Stimulated activated CD4-positive, alpha-beta T cell treated with anti-CD3 and anti-CD28 coated beads, Interleukin-12 subunit alpha, Interleukin-12 subunit beta, amount 100 ng/mL, for 24 hours (primary cell): ENCODE measurements at regions not wholly inside any gene's neighbourhood (a gene's known extent, or its start where the extent isn't known, plus 50 kb on each side); places are given as distances from the start of the nearest gene placed in this dataset.
"Not testable (repeated sequence)": the region's sequence is repeated elsewhere in the genome, so short reads cannot be mapped to it uniquely, and the experiment has no call there.

Experiments
- DNase-seq, 2 experiments: peaks; one replicate each; pipeline ENCODE4 v3.0.0-alpha.2; 2020; ENCODE audit warnings: low read depth in 2 of 2

DNA sequence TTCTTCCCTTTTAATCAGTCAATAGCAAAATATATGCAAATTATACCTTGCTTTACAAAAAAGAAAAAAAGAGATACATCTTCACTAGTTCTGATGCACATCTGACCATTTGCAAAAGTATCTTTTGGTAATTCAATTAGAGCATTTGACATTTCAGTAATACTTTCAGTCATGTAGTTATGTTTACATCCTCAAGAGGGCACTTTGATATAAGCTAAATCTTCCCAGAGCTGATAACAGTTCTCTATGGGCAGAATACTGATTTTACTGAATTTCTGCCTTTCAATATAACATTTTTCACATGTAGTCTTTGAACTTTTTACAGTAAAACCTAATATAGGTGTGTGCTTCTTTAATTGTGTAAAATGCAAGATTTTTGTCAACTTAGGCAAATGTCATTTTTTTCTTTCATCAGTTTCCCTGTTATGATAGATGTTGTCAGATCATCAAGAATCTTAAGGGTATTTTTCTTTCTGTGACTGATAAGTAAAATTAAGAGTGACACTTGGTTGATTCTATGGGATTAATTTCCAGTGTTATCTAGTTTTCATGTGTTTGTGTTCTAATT, 703.5 kb upstream of the SEMA3D start:
- DNase-seq = no peak

DNA sequence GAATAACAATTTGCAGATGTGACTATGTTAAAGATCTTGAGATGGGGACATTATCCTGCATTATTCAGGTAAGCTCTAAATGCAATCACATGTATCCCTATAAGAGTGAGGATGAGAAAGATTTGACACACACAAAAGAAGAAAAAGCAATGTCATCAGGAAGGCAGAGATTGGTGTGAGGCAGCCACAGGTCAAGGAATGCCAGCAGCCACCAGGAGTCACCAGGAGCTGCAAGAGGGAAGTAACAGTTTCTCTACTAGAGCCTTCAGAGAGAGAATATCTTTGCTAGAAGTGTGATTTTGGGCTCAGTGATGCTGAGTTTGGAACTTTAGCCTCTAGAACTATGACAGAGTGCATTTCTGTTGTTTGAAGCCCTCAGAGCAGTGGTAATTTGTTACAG, 700.3 kb upstream of the SEMA3D start:
- no peak for DNase-seq

DNA sequence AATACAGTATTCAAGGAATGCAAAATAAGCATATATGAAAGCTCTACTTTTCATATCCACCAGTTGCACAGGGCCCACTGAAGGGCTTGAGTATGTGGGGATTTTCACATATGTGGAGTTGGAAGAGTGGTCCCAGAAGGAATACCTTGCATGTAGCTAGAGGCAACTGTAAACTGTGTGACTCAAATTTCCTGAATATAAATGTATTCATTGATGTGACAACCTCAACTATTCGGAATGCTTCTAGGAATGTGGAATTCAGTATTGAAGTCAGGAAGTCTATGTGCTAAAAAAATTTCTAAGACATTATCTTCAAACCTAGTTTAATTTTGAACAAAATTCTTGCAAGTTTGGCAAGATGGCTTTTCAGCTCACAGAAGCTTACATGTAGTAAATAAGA, 695.5 kb upstream of the SEMA3D start:
- no peak for DNase-seq

DNA sequence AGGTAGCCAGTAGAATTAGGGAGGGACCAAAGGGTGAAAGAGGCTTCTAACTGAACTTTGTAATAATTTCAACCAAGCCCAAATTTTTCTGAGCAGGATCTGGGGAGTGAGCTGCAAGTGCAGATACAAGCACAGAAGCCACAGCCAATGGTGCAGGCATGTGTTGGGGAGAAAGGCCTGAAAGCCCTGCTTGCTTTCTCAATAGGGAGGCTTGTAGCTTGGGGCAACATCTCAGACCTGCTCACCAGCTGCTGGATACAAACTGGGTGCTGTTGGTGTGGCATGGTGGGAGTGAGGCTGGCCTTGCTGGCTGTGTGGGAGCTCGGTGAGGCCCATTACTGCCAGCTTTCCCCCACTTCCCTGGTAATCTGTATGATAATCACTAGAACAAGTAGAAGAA, 688.5 kb upstream of the SEMA3D start:
- no peak for DNase-seq

DNA sequence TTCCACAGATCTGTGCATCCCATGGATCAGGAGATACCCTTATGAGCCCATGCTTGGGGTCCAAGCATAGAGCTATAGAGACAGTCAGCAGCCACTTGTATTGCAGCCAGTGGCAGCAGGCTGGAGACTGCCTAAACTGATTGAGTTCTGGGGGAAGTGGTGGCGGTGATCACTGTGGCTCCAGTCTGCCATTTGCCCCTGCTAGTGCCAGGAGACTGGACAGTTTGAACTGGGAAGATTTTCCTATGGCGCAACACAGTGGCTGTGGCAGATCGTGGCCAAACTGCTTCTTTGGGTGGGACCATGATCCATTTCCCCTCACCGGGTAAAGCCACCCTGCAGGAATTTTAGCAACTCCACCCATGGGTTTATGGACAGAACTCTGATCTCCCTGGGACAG, 679.7 kb upstream of the SEMA3D start:
- DNase-seq = no peak

DNA sequence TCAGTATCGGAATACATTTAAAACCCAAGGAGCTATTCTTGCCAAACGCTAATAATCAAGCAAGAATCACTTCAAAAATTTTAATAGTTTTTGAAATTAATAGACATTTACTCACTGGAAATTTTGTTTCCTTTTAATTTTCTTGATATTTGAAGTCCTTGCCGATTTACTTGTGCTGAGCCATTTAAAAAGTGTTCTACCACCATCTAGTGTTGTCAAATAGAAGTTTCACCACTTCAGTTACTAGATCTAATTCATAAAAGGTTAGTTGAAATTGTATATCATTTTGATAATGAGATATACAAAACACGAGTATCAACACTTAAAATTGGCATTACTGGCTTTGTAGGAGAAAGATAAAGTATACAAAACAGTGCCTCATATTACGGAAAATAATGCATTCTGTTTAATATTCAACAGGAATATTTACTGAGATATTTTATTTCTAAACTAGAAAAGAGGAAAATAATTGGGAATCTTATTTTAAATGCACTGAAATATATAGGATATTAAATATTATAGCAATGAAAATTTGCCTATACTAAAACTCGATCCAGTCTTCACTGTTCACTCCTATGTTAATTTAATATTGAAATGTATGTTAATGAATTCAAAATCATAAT, 664.8 kb upstream of the SEMA3D start:
- DNase-seq = no peak

DNA sequence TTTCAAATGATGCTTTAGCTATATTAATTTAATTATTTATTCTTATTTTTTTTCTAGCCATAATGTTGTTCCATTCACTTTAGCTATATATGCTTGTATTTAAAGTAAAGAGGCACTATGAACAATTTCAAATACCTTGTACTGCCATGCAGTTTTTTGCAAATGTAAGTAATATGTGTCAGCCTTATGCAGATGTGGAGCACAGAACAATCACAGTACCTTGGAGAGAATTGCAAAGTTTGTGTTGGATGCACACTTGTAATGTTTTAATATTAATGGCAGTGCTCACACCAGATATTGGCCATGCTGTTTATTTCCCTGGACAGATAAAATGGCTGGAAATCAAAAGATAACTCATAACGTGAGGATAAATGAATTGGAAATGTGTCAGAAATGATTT, 663.5 kb upstream of the SEMA3D start:
- no peak for DNase-seq

DNA sequence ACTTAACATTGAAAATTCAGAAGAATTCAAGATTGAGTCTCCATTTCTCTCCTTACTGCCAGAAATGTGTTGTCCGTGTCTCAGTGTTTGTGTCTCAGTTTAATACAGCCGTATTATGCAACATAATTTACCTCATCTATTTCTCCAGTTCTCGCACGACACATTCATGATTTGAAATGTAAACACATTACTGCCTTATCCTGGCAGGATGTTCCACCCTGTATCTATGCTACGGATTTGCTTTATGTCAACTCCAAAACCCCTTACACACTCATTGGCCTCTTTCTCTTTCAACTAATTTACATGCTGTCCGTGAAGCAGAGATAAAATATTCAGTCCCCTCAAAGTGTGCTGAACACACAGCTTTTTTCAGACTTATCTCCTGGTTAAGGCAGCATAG, 653.7 kb upstream of the SEMA3D start:
- DNase-seq = no peak

DNA sequence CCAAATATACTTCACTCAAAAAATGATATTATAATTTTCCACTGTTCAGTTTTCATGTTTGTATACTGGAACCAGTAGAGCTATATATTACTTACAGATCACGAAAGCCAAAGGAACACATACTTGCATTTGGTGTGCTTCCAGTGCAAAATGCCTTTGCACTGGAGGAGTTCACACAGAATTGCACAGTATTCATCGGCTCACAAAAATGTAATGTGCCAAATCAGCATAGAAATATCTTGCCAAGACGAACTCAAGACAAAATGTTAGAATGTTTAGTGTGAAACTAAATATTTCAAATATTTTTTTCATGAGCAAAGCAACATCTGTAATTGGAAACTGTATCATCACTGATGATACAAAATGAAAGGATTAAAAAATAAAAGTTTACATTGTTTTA, 646.2 kb upstream of the SEMA3D start:
- DNase-seq = no peak

DNA sequence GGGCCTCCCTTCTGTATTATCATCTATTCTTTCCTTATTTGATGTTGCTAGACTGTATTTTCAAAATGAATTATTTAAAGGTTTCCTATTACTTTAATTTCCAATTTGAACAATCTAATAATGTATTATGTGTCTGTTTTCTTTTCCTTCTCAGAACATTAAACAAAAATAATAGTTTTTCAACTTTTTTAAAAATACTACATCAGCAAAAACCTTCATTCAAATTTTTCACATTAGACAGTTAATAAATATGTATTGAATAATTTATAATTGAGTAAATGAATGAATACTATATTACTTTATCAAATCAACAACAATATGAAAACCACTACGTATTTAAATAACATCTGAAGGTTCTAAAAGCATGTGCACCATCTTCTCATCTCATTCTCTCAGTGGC, 644.1 kb upstream of the SEMA3D start:
- DNase-seq = no peak

DNA sequence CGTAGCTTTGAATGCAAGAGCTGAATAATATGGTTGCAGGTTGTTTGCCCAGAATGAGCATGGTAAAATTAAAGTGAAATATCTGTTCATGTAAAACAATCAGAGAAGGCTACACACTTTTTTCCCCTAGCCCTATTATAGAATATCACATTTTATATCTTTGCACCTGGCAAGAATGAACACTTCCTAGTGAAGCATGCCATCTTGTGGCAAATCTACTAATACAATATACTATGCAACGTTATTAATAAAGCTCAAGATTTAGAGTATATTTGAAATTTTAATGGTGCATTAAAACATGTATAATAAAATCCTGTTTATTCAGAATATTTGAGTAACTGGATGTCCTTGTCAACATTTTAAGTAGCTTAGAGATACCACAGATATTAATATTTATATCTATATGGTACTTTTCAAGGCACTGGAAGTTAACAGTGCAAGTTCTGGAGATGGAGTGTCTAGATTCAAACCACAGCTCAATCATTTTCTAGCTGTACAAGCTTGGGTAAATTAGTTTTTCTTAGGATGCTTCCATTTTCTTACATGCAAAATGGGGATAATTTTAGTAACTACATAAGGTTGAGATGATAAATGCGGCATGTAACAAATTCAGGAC, 643.1 kb upstream of the SEMA3D start:
- no peak for DNase-seq

DNA sequence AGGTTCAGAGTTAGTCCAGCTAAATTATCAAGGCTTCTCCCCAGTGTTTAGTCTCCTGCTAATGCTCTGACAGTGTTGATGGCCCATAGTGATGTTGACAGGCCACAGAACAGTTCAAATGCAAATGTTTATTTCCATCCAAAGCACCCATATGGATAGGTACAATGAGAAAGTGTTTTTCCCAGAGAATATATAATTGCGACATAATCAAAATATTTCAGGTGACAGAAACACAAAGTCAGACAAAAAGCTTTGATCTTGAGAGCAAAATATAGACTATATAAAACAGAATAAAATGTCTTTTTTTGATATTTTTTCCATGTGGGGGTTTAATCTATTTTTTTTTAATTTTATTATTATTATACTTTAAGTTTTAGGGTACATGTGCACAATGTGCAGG, 642.3 kb upstream of the SEMA3D start:
- no peak for DNase-seq

DNA sequence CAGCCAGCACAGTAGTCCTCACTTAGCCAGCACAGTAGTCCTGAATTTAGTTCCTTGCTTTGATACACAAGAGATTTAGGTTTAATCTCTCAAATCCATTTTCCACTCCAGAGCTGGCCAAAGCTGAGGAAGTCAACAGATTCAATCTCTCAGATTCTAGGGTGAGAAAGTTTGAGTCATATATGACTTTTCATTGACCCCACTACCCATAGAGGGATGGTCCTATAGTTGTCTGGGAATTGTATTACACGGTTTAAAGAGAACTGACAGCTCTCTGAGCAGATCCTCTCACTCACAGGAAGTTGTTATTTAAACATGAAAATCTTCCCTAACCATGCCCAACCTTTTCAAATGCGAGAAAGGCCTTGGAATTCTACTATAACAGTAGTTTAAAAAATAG, 641.8 kb upstream of the SEMA3D start:
- no peak for DNase-seq

DNA sequence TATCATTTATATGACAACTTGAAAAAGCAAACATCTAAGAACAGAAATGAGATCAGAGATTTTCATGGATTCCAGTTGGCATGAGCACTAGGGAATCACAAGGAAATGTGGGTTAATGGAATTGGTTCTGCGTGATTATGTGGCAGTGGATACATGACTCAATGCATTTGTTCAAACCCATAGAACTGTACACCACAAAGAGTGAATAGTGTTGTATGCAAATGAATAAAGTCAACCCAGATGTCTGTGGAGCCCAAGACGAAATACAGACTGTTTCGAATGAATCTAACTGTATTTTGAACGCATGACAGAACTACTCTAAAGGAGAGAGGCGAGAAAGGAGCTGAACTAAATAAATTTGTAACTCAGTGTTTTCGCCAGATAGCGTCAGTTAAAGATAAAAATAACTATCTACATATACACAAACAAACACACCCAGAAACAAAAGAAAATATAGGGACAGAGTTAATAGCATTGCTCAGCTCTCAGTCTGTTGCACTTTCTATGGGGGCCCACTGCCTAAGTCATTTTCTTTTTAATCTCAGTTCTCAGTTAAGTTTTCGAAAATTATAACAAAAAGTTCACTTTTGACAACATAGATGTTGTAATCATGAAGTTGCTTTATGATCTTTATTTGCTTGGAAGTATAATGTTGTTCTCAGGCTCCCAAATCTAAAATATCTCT, 636.7 kb upstream of the SEMA3D start:
- DNase-seq = no peak

DNA sequence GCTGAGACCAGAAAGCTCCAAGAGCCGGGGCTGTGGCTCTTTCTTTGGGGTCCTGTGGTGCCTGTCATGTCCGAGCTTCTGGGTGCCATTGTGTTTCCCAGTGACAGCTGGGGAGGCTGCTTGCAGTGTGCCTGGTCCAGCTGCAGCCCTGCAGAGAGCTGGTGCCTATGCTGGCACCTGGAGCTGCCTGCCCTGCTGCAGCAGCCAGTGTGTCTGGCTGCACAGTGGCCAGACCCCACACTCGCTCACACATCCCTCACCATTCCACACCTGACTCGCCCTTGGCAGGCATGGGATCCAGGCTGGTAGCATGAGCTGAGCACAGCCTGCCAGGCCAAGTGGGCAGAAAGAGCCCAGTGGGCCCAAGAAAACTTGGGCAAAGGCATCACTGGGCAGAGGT, 635.1 kb upstream of the SEMA3D start:
- DNase-seq = no peak

DNA sequence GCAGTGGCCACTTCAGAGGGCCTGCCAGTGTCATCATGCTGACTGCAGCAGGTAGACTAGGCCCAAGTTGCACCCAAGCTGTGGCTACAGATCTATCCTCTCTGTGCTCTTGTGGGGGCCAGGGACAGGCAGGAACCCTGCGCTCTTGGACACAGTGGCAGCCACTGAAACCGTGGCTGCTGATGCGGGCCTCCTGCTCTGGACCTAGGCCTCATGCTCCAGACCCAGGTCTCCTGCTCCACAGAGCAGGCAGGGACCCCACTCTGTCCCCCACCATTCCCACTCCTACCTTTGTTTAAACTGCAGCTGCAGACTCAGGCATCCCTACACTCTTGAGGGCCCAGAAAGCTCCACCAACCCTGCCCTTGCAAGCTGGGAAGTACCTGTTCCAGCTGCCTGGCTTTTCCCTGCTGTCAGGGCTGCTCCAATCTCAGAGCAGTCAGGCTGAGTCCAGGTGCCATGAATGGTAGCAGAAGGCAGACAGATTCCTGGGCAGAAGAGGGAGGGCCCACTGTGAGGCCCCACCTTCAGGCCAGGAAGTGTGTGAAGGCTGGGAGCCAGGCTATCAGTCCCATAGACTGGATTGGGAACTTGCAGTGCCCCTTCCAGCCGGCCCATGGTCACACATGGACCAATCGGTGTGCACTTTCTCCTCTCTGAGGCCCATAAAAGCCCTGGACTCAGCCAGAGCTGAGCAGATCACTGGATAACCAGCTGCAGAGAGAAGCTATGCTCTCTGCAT, 634.0 kb upstream of the SEMA3D start:
- no peak for DNase-seq

DNA sequence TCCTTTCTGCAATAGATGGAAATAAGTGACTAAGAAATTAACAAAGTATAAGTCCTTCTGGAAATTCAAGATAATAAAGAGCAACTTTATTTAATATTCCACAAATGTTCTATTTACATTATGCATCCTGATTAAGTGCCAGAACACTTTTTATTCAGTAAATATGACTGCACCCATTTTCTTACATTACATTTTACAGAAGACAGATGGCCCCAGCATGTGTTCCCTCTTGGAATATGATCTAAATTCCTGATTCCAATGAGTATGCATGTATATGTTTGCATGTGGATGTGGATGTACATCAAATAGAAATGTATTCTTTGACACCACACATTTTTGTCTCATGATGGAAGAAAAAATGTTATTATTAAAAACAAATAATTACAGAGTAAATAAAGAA, 628.7 kb upstream of the SEMA3D start:
- no peak for DNase-seq

DNA sequence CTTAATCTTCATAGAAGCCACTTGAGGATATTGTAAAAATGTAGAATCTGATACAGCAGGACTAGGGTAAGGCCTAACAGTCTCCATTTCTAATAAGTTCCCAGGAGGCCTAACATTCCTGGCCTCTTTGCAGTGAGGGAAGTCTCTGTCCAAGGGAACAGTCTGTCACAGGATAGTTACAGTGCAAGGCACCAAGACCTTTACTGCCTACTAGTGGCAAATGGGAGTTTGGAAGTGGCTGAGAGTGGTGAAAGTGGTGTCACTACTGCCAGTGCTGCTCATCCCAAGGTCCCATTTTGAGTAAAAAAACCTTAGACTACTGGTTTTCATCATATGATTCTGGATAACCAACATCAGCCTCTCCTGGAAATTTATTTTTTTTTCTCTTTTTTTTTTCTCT, 619.5 kb upstream of the SEMA3D start:
- no peak for DNase-seq

DNA sequence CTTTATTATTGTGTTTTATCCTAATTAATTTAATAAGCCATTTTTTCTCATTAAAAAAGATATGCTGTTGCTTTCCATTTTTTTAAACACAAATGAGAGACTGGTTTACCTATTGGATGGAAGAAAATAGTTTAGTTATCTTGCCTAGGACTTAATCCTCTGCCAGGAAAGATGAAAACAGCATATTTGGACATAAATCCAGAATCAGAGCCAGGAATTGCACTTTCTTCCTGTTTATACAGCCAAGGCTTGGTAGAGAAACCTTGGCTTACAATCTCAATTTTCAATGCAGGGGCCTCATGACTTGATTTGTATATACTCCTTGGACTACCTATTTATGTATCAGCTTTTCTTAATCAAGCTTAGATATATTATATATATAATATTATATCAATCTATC, 618.8 kb upstream of the SEMA3D start:
- DNase-seq = no peak

DNA sequence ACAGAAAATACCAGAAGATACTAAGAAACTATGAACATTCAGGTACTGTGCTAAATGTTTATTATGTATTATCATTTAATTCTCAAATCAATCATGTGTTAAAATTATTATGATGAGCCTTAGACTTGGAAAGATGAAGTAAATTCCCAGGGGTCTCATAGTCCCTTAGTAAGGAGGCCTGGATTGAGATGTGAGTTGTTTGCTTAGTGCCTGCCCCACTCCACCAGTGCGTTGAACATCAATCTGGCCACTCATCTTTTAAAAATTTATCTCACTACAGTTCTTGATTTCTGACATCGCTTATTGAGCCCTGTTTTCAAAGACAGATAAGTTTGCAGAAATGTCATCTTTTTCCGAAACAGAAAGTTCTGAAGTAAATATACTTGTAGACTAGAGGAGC, 618.4 kb upstream of the SEMA3D start:
- DNase-seq = no peak

DNA sequence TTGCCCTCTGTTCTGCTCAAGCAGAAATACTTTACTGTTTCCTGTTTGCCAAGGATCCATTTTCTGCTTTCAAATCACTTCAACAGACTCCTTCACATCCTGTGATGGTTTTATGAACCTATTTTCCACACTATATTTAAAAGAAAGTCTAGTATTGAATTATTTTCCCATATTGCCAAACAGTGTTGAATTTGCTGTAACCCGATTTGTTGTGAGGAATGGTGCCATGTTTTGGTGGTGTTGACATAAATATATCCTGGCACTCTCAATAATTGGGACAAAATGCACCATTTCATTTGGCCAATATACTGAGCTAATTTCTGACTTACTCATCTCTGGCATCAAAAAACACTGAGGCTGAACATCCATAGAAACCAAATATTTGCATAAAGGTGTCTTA, 615.4 kb upstream of the SEMA3D start:
- no peak for DNase-seq

DNA sequence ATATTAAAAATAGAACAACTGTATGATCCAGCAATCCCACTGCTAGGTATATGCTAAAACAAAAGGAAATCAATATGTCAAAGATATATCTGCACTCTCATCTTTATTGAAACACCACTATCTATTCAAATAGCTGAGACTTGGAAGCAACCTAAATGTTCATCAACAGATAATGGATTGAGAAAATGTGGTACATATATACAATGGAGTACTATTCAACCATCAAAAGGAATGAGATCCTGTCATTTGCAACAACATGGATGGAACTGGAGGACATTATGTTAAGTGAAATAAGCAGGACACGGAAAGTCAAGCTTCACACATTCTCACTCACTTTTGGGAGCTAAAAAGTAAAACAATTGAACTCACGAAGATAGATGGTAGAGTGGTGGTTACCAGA, 610.1 kb upstream of the SEMA3D start:
- no peak for DNase-seq

DNA sequence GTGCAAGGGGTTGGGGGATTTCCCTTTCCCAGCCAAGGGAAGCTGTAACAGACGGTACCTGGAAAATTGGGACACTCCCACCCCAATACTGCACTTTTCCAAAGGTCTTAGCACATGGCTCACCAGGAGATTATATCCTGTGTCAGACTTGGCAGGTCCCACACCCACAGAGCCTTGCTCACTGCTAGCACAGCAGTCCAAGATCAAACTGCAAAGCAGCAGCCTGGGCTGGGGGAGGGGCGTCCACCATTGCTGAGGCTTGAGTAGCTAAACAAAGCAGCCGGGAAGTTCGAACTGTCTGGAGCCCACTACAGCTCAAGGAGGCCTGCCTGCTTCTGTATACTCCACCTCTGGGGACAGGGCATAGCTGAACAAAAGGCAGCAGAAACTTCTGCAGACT, 604.2 kb upstream of the SEMA3D start:
- DNase-seq = not testable (repeated sequence)
